Activated CD4-positive, alpha-beta memory T cell treated with anti-CD3 and anti-CD28 coated beads, Interleukin-2, amount 10 ng/mL, durations not matched to agents 7 days and 5 days (primary cell): ENCODE measurements at regions not wholly inside any gene's neighbourhood (a gene's known extent, or its start where the extent isn't known, plus 50 kb on each side); places are given as distances from the start of the nearest gene placed in this dataset.

Experiments used
- CTCF ChIA-PET: fragments of 350-600 bp; sonication (Branson Sonifier 250); formaldehyde crosslinking; loops from one replicate; lab custom pipeline; 2021; ENCODE audit warnings: antibody characterized with exemption, inconsistent platforms; lab: Charles Lee
- POLR2A ChIA-PET: fragments of 350-600 bp; sonication (Branson Sonifier 250); formaldehyde crosslinking; loops from one replicate; lab custom pipeline; 2021; ENCODE audit warnings: antibody characterized with exemption; lab: Charles Lee
- DNase-seq: peaks from one replicate; pipeline ENCODE4 v3.0.0-alpha.2; 2020
- H3K27ac Mint-ChIP-seq: one replicate; pipeline ENCODE4 v1.8.0; 2021; ENCODE audit warnings: mild to moderate bottlenecking, mixed read lengths
- H3K27me3 Mint-ChIP-seq: one replicate; pipeline ENCODE4 v1.8.0; 2021; ENCODE audit warnings: mixed read lengths
- H3K36me3 Mint-ChIP-seq: one replicate; pipeline ENCODE4 v1.8.0; 2021; ENCODE audit warnings: low read depth, mixed read lengths
- H3K4me1 Mint-ChIP-seq: one replicate; pipeline ENCODE4 v1.8.0; 2021; ENCODE audit warnings: mixed read lengths
- H3K4me3 Mint-ChIP-seq: one replicate; pipeline ENCODE4 v1.8.0; 2021; ENCODE audit warnings: mild to moderate bottlenecking, mixed read lengths
- H3K9me3 Mint-ChIP-seq: one replicate; pipeline ENCODE4 v1.8.0; 2021; ENCODE audit warnings: mixed read lengths

- no peaks in the 10 kb centered on the region for H3K36me3 Mint-ChIP-seq
- no peak for DNase-seq
- ChIA-PET POLR2A (no interaction called here), CTCF (no interaction called here)
- H3K4me1 Mint-ChIP-seq = no peaks in the 10 kb centered on the region
- no peak overlapping the region for H3K4me3 Mint-ChIP-seq
- H3K9me3 Mint-ChIP-seq = no peaks in the 10 kb centered on the region
- no peaks in the 10 kb centered on the region for H3K27me3 Mint-ChIP-seq
- H3K27ac Mint-ChIP-seq = no peak overlapping the region
Measured at GRCh38 chr2:13604951-13605661, 888.4 kb downstream of the TRIB2 start.

- H3K27me3 Mint-ChIP-seq = no peaks in the 10 kb centered on the region
- H3K27ac Mint-ChIP-seq = no peak overlapping the region
- CTCF ChIA-PET = no interaction called here
- DNase-seq = no peak
- H3K4me3 Mint-ChIP-seq = no peak overlapping the region
- H3K36me3 Mint-ChIP-seq = no peaks in the 10 kb centered on the region
- POLR2A ChIA-PET = no interaction called here
- H3K9me3 Mint-ChIP-seq = no peaks in the 10 kb centered on the region
- H3K4me1 Mint-ChIP-seq = no peaks in the 10 kb centered on the region
Measured at GRCh38 chr2:13607139-13607538, 890.4 kb downstream of the TRIB2 start.

GRCh38 chr2:13611939-13612338 lies 895.2 kb downstream of the TRIB2 start:
- H3K27ac Mint-ChIP-seq = no peak overlapping the region
- H3K4me1 Mint-ChIP-seq = no peaks in the 10 kb centered on the region
- H3K27me3 Mint-ChIP-seq = no peaks in the 10 kb centered on the region
- ChIA-PET CTCF (no interaction called here), POLR2A (no interaction called here)
- H3K4me3 Mint-ChIP-seq = no peak overlapping the region
- no peak for DNase-seq
- H3K9me3 Mint-ChIP-seq = peaks cover 9% of the 10 kb centered on the region
- H3K36me3 Mint-ChIP-seq = no peaks in the 10 kb centered on the region

GRCh38 chr2:13616059-13616458 lies 899.3 kb downstream of the TRIB2 start:
- Mint-ChIP-seq H3K4me3 (no peak overlapping the region), H3K27me3 (no peaks in the 10 kb centered on the region), H3K4me1 (no peaks in the 10 kb centered on the region), H3K27ac (no peak overlapping the region), H3K36me3 (no peaks in the 10 kb centered on the region), H3K9me3 (peaks cover 20% of the 10 kb centered on the region)
- DNase-seq = no peak
- CTCF ChIA-PET = no interaction called here
- POLR2A ChIA-PET = no interaction called here

GRCh38 chr2:13616616-13617015 lies 899.9 kb downstream of the TRIB2 start:
- DNase-seq = no peak
- no peaks in the 10 kb centered on the region for H3K36me3 Mint-ChIP-seq
- ChIA-PET POLR2A (no interaction called here), CTCF (no interaction called here)
- H3K9me3 Mint-ChIP-seq = peaks cover 24% of the 10 kb centered on the region
- no peak overlapping the region for H3K27ac Mint-ChIP-seq
- no peaks in the 10 kb centered on the region for H3K27me3 Mint-ChIP-seq
- no peaks in the 10 kb centered on the region for H3K4me1 Mint-ChIP-seq
- no peak overlapping the region for H3K4me3 Mint-ChIP-seq

GRCh38 chr2:13628122-13628521 lies 911.4 kb downstream of the TRIB2 start:
- CTCF ChIA-PET = no interaction called here
- POLR2A ChIA-PET = no interaction called here
- no peak overlapping the region for H3K4me3 Mint-ChIP-seq
- peaks cover 4% of the 10 kb centered on the region for H3K9me3 Mint-ChIP-seq
- no peak for DNase-seq
- H3K36me3 Mint-ChIP-seq = no peaks in the 10 kb centered on the region
- no peaks in the 10 kb centered on the region for H3K27me3 Mint-ChIP-seq
- no peak overlapping the region for H3K27ac Mint-ChIP-seq
- H3K4me1 Mint-ChIP-seq = no peaks in the 10 kb centered on the region

GRCh38 chr2:13638181-13638580 lies 921.4 kb downstream of the TRIB2 start:
- no peak overlapping the region for H3K4me3 Mint-ChIP-seq
- DNase-seq = no peak
- peaks cover 4% of the 10 kb centered on the region for H3K9me3 Mint-ChIP-seq
- H3K36me3 Mint-ChIP-seq = no peaks in the 10 kb centered on the region
- ChIA-PET CTCF (no interaction called here), POLR2A (no interaction called here)
- H3K27ac Mint-ChIP-seq = no peak overlapping the region
- H3K4me1 Mint-ChIP-seq = no peaks in the 10 kb centered on the region
- H3K27me3 Mint-ChIP-seq = no peaks in the 10 kb centered on the region

GRCh38 chr2:13649918-13650317 lies 933.2 kb downstream of the TRIB2 start:
- POLR2A ChIA-PET = no interaction called here
- H3K27ac Mint-ChIP-seq = no peak overlapping the region
- H3K4me1 Mint-ChIP-seq = no peaks in the 10 kb centered on the region
- no peak for DNase-seq
- H3K27me3 Mint-ChIP-seq = no peaks in the 10 kb centered on the region
- no peaks in the 10 kb centered on the region for H3K36me3 Mint-ChIP-seq
- peaks cover 13% of the 10 kb centered on the region for H3K9me3 Mint-ChIP-seq
- CTCF ChIA-PET = no interaction called here
- H3K4me3 Mint-ChIP-seq = no peak overlapping the region

- H3K9me3 Mint-ChIP-seq = peaks cover 13% of the 10 kb centered on the region
- no peak for DNase-seq
- no peak overlapping the region for H3K27ac Mint-ChIP-seq
- no peaks in the 10 kb centered on the region for H3K4me1 Mint-ChIP-seq
- H3K27me3 Mint-ChIP-seq = no peaks in the 10 kb centered on the region
- no peak overlapping the region for H3K4me3 Mint-ChIP-seq
- POLR2A ChIA-PET = no interaction called here
- no peaks in the 10 kb centered on the region for H3K36me3 Mint-ChIP-seq
- CTCF ChIA-PET = no interaction called here
Measured at GRCh38 chr2:13650586-13651180, 933.9 kb downstream of the TRIB2 start.

GRCh38 chr2:13651684-13652131 lies 935.0 kb downstream of the TRIB2 start:
- no peak overlapping the region for H3K27ac Mint-ChIP-seq
- no peaks in the 10 kb centered on the region for H3K4me1 Mint-ChIP-seq
- H3K4me3 Mint-ChIP-seq = no peak overlapping the region
- H3K27me3 Mint-ChIP-seq = no peaks in the 10 kb centered on the region
- no peaks in the 10 kb centered on the region for H3K36me3 Mint-ChIP-seq
- DNase-seq = no peak
- ChIA-PET CTCF (no interaction called here), POLR2A (no interaction called here)
- peaks cover 11% of the 10 kb centered on the region for H3K9me3 Mint-ChIP-seq

- Mint-ChIP-seq H3K27me3 (no peaks in the 10 kb centered on the region), H3K4me1 (no peaks in the 10 kb centered on the region), H3K9me3 (peaks cover 11% of the 10 kb centered on the region), H3K4me3 (no peak overlapping the region), H3K36me3 (no peaks in the 10 kb centered on the region), H3K27ac (no peak overlapping the region)
- CTCF ChIA-PET = no interaction called here
- POLR2A ChIA-PET = no interaction called here
- peak; percentile 16 for DNase-seq
Measured at GRCh38 chr2:13652531-13653313, 936.0 kb downstream of the TRIB2 start.

- H3K27me3 Mint-ChIP-seq = no peaks in the 10 kb centered on the region
Measured at GRCh38 chr2:13654416-13654815, 937.7 kb downstream of the TRIB2 start.

GRCh38 chr2:13660231-13660630 lies 943.5 kb downstream of the TRIB2 start:
- Mint-ChIP-seq H3K27ac (no peak overlapping the region), H3K27me3 (no peaks in the 10 kb centered on the region), H3K9me3 (peaks cover 2% of the 10 kb centered on the region), H3K36me3 (no peaks in the 10 kb centered on the region), H3K4me1 (no peaks in the 10 kb centered on the region), H3K4me3 (no peak overlapping the region)
- POLR2A ChIA-PET = no interaction called here
- CTCF ChIA-PET = no interaction called here
- no peak for DNase-seq

More at GRCh38 chr2:13654416-13654815, 937.7 kb downstream of the TRIB2 start:
- CTCF ChIA-PET = no interaction called here
- Mint-ChIP-seq H3K4me3 (no peak overlapping the region), H3K4me1 (no peaks in the 10 kb centered on the region), H3K27ac (no peak overlapping the region), H3K36me3 (no peaks in the 10 kb centered on the region), H3K9me3 (peaks cover 11% of the 10 kb centered on the region)
- no peak for DNase-seq
- POLR2A ChIA-PET = no interaction called here
